Hematopoietic multipotent progenitor cell treated with erythropoietin and hydrocortisone succinate and interleukin-3 and kit ligand, for 17 days (in vitro differentiated cells): ENCODE measurements at regions not wholly inside any gene's neighbourhood (a gene's known extent, or its start where the extent isn't known, plus 50 kb on each side); places are given as distances from the start of the nearest gene placed in this dataset.

ENCODE experiments used
- DNase-seq: peaks from one replicate; pipeline ENCODE4 v3.0.0-alpha.2; 2015; ENCODE audit warnings: low spot score

- no peak for DNase-seq
These were observed 53.7 kb upstream of the HSD17B12 start for GRCh38 chr11:43626798-43627197.
